SU-DHL-6 (cell line): ENCODE measurements at regions not wholly inside any gene's neighbourhood (a gene's known extent, or its start where the extent isn't known, plus 50 kb on each side); places are given as distances from the start of the nearest gene placed in this dataset.

Experiments
- H2AFZ ChIP-seq: fragments of 200-600 bp; sonication (generic); 2 replicates; pipeline ENCODE4 v1.6.1; 2014; ENCODE audit warnings: low read depth, mild to moderate bottlenecking, moderate library complexity, mixed read lengths, antibody characterized with exemption, low read length; ENCODE audit not compliant: severe bottlenecking
- H3F3A ChIP-seq: fragments of 200-600 bp; shearing (Covaris generic); 2 replicates; pipeline ENCODE4 v1.6.0; 2016; ENCODE audit warnings: antibody characterized with exemption, mild to moderate bottlenecking; ENCODE audit not compliant: insufficient read depth
- H3K27ac ChIP-seq: fragments of 200-600 bp; sonication (generic); 2 replicates; pipeline ENCODE4 v1.5.1; 2016; ENCODE audit warnings: low read depth, mild to moderate bottlenecking, low read length, moderate library complexity, mixed read lengths
- H3K27me3 ChIP-seq: fragments of 200-600 bp; sonication (generic), shearing (Covaris generic); 2 replicates; pipeline ENCODE4 v1.6.0; 2014; ENCODE audit warnings: mild to moderate bottlenecking, low read length
- H3K36me3 ChIP-seq: fragments of 200-600 bp; sonication (generic); 2 replicates; pipeline ENCODE4 v1.6.1; 2014; ENCODE audit warnings: mild to moderate bottlenecking, low read length, mixed read lengths
- H3K4me2 ChIP-seq: fragments of 300-600, 200-600 bp; shearing (Covaris generic), sonication (generic); 2 replicates; pipeline ENCODE4 v1.6.0; 2014; ENCODE audit warnings: low read length, low read depth, mild to moderate bottlenecking; ENCODE audit not compliant: poor library complexity, severe bottlenecking
- H3K4me3 ChIP-seq: fragments of 200-600 bp; sonication (generic); 2 replicates; pipeline ENCODE4 v1.5.1; 2014; ENCODE audit warnings: antibody characterized with exemption, low read length, mild to moderate bottlenecking, mixed read lengths; ENCODE audit not compliant: insufficient read depth, poor library complexity, severe bottlenecking
- H3K79me2 ChIP-seq: fragments of 200-600 bp; sonication (generic); 2 replicates; pipeline ENCODE4 v1.6.1; 2014; ENCODE audit warnings: mild to moderate bottlenecking, low read length, moderate library complexity; ENCODE audit not compliant: insufficient read depth
- H3K9ac ChIP-seq: fragments of 200-600 bp; sonication (generic); 2 replicates; pipeline ENCODE4 v1.7.0; 2014; ENCODE audit warnings: mild to moderate bottlenecking, low read length
- H3K9me2 ChIP-seq: fragments of 200-600 bp; sonication (generic); replicated peaks from 2 replicates; pipeline ENCODE4 v1.6.1; 2014; ENCODE audit warnings: low read length; ENCODE audit not compliant: insufficient read depth
- H3K9me3 ChIP-seq: fragments of 200-600 bp; sonication (generic); 2 replicates; pipeline ENCODE4 v1.6.1; 2014; ENCODE audit warnings: low read length, mixed read lengths; ENCODE audit not compliant: insufficient read depth
- H4K20me1 ChIP-seq: fragments of 200-600 bp; sonication (generic); 2 replicates; pipeline ENCODE4 v1.6.1; 2014; ENCODE audit warnings: low read depth, mild to moderate bottlenecking, antibody characterized with exemption, low read length, moderate library complexity, mixed read lengths
- EZH2phosphoT487 ChIP-seq: fragments of 200-600 bp; sonication (generic), shearing (Covaris generic); conservative IDR thresholded peaks from 2 replicates; pipeline ENCODE4 v1.6.1; 2018; ENCODE audit warnings: mild to moderate bottlenecking, antibody characterized with exemption, low read length, moderate library complexity, mixed read lengths
- TF ChIP-seq, protein P1 (sequence below): fragments of 200-600 bp; sonication (generic); IDR thresholded peaks from one replicate; pipeline ENCODE4 v1.5.1; 2017; ENCODE audit warnings: antibody characterized with exemption, mild to moderate bottlenecking, low read length, moderate library complexity; ENCODE audit not compliant: insufficient read depth, poor library complexity, severe bottlenecking

DNA sequence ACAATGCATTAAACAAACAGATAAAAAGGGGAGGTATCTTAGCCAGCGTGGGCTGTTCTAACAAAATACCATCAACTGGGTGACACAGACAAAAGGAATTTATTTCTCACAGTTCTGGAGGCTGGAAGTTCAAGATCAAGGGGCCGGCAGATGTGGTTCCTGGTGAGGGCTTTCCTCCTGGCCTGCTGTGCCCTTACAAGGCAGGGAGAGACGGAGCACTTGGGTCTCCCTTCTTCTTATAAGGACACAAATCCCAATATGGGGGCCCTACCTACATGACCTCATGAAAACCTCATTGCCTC is 281.6 kb upstream of the KLF14 start:
- Histone ChIP-seq H3K27me3 (no peaks in the 10 kb centered on the region), H3K79me2 (no peaks in the 10 kb centered on the region), H3K9me3 (no peaks in the 10 kb centered on the region), H3K4me3 (no peak overlapping the region), H3F3A (no peaks in the 10 kb centered on the region), H3K9me2 (no peaks in the 10 kb centered on the region), H3K27ac (no peak overlapping the region), H2AFZ (no peak overlapping the region), H3K4me2 (no peak overlapping the region), H3K9ac (no peak overlapping the region), H4K20me1 (no peaks in the 10 kb centered on the region; the same call in 1 of the 2 replicates), H3K36me3 (no peaks in the 10 kb centered on the region)
- TF ChIP-seq, protein P1, sequence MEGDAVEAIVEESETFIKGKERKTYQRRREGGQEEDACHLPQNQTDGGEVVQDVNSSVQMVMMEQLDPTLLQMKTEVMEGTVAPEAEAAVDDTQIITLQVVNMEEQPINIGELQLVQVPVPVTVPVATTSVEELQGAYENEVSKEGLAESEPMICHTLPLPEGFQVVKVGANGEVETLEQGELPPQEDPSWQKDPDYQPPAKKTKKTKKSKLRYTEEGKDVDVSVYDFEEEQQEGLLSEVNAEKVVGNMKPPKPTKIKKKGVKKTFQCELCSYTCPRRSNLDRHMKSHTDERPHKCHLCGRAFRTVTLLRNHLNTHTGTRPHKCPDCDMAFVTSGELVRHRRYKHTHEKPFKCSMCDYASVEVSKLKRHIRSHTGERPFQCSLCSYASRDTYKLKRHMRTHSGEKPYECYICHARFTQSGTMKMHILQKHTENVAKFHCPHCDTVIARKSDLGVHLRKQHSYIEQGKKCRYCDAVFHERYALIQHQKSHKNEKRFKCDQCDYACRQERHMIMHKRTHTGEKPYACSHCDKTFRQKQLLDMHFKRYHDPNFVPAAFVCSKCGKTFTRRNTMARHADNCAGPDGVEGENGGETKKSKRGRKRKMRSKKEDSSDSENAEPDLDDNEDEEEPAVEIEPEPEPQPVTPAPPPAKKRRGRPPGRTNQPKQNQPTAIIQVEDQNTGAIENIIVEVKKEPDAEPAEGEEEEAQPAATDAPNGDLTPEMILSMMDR: no peak
- TF ChIP-seq EZH2phosphoT487: no peak

DNA sequence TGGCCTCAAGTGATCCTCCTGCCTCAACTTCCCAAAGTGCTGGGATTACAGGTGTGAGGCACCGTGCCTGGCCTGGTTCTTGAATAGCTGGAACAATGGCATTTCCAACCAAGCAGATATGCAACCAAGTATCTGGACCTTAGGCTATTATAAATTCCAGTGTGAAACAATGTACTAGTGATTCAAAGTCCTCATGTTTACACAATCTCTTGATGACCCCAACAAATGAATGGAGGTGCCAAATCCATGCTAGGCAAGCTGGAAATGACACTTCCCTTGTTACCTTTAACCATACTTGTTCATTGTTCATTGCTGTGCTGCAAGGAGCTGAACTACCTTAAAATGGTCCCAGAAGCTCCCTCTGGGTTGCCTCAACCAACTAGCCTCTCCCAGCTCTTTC is 282.2 kb upstream of the KLF14 start:
- H3F3A ChIP-seq: no peaks in the 10 kb centered on the region
- no peaks in the 10 kb centered on the region for H3K79me2 ChIP-seq
- TF ChIP-seq EZH2phosphoT487: no peak
- TF ChIP-seq, protein P1: no peak

DNA sequence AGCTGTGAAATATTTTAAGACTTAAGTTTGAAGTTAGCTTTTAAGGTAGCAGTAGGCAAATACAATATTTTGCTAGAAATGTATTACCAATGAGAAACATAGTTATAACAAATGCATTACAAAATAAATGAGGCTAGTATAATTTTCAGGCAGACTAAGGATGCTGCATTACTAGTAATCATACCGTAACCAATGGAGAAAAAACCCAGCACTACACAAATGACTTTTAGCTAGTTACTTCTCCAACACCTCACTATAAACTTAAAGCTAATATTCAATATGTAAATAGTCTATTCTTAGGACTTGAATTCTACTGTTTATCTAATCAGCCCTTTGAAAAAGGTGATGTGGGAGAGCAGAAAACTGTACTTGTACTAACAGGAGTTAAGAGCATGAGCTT is 285.3 kb upstream of the KLF14 start:
- no peaks in the 10 kb centered on the region for H3K9me2 ChIP-seq
- no peaks in the 10 kb centered on the region for H3F3A ChIP-seq
- H3K27me3 ChIP-seq: no peaks in the 10 kb centered on the region
- no peak overlapping the region for H2AFZ ChIP-seq
- peaks cover 5% of the 10 kb centered on the region for H3K79me2 ChIP-seq
- H3K27ac ChIP-seq: no peak overlapping the region
- no peaks in the 10 kb centered on the region for H4K20me1 ChIP-seq
- no peak overlapping the region for H3K9ac ChIP-seq
- no peak overlapping the region for H3K4me3 ChIP-seq
- TF ChIP-seq, protein P1: no peak
- TF ChIP-seq EZH2phosphoT487: no peak
- no peaks in the 10 kb centered on the region for H3K36me3 ChIP-seq
- H3K4me2 ChIP-seq: no peak overlapping the region
- H3K9me3 ChIP-seq: no peaks in the 10 kb centered on the region

More for the DNA sequence above, 282.2 kb upstream of the KLF14 start:
- no peaks in the 10 kb centered on the region for H3K9me3 ChIP-seq
- no peak overlapping the region for H3K27ac ChIP-seq
- no peaks in the 10 kb centered on the region for H3K9me2 ChIP-seq
- H4K20me1 ChIP-seq: no peaks in the 10 kb centered on the region; the same call in 1 of the 2 replicates
- H3K4me3 ChIP-seq: no peak overlapping the region
- no peaks in the 10 kb centered on the region for H3K27me3 ChIP-seq
- H2AFZ ChIP-seq: no peak overlapping the region
- no peak overlapping the region for H3K9ac ChIP-seq
- no peak overlapping the region for H3K4me2 ChIP-seq
- no peaks in the 10 kb centered on the region for H3K36me3 ChIP-seq

DNA sequence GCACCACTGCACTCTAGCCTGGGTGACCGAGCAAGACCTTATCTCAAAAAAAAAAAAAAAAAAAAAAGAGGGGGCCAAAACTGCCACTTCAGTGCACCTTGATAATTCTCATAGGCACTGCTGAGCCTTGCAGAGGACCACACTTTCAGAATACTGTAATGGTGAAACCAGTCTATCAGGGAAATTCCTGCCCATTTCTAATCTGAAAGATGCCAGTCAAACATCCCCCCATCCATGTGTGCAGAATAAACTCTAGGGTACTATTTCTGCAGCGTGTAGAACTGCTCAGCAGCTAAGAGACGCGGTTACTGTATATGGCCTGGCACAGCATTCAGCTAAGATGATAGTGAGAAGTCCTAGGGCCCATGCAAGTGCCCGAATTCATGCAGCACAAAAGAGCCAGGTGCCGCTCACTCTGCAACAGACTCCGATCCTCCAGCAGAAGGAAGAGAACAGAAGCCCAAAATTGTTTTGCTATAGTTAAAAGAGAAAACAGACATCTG is 286.8 kb upstream of the KLF14 start:
- H3K27ac ChIP-seq: no peak overlapping the region
- no peaks in the 10 kb centered on the region for H3K9me3 ChIP-seq
- H3K79me2 ChIP-seq: peaks cover 14% of the 10 kb centered on the region
- H3F3A ChIP-seq: no peaks in the 10 kb centered on the region
- no peak overlapping the region for H3K4me3 ChIP-seq
- H3K9ac ChIP-seq: no peak overlapping the region
- no peaks in the 10 kb centered on the region for H3K9me2 ChIP-seq
- no peaks in the 10 kb centered on the region for H3K36me3 ChIP-seq
- no peaks in the 10 kb centered on the region for H3K27me3 ChIP-seq
- TF ChIP-seq, protein P1: no peak
- no peak for TF ChIP-seq EZH2phosphoT487
- H4K20me1 ChIP-seq: 0 out of 2 replicates have a peak, but pooled peaks cover 4% of the 10 kb centered on the region
- H2AFZ ChIP-seq: no peak overlapping the region
- no peak overlapping the region for H3K4me2 ChIP-seq
